HEK293T (cell line): ENCODE measurements at regions not wholly inside any gene's neighbourhood (a gene's known extent, or its start where the extent isn't known, plus 50 kb on each side); places are given as distances from the start of the nearest gene placed in this dataset.
A peak's percentile ranks its signal among the peaks of the same experiment; 100 is the strongest.

Experiments
- CTCF ChIA-PET: fragments of 350-600 bp; formaldehyde crosslinking; extraction: SDS; loops from one replicate; lab custom pipeline; 2021; ENCODE audit warnings: antibody characterized with exemption, inconsistent platforms; lab: Yijun Ruan, JAX
- POLR2A ChIA-PET: fragments of 350-600 bp; formaldehyde crosslinking; extraction: SDS; loops from one replicate; lab custom pipeline; 2020; ENCODE audit warnings: antibody characterized with exemption, inconsistent platforms; lab: Yijun Ruan, JAX
- DNase-seq: peaks from one replicate; pipeline ENCODE4 v3.0.0; 2012; ENCODE audit warnings: mixed read lengths; ENCODE audit errors: extremely low spot score
- ARNT ChIP-seq: fragments of 450-650 bp; IDR thresholded peaks from 2 replicates; pipeline ENCODE4 v1.6.1; 2017; ENCODE audit warnings: mild to moderate bottlenecking
- BHLHE40 ChIP-seq: fragments of 450-650 bp; IDR thresholded peaks from 2 replicates; pipeline ENCODE4 v1.6.1; 2016; ENCODE audit warnings: mild to moderate bottlenecking, moderate library complexity, borderline replicate concordance
- CTBP1 ChIP-seq: fragments of 450-650 bp; IDR thresholded peaks from 2 replicates; pipeline ENCODE4 v1.6.1; 2016; ENCODE audit warnings: borderline replicate concordance
- ELF4 ChIP-seq: fragments of 450-650 bp; IDR thresholded peaks from 2 replicates; pipeline ENCODE4 v1.6.1; 2017; ENCODE audit warnings: antibody characterized with exemption
- FOXA1 ChIP-seq: fragments of 450-650 bp; IDR thresholded peaks from 2 replicates; pipeline ENCODE4 v1.6.1; 2016; ENCODE audit warnings: mild to moderate bottlenecking
- FOXK2 ChIP-seq: fragments of 450-650 bp; IDR thresholded peaks from 2 replicates; pipeline ENCODE4 v1.6.1; 2016; ENCODE audit warnings: mild to moderate bottlenecking
- FOXM1 ChIP-seq: fragments of 450-650 bp; IDR thresholded peaks from 2 replicates; pipeline ENCODE4 v1.6.1; 2017; ENCODE audit warnings: mild to moderate bottlenecking, borderline replicate concordance
- HDGF ChIP-seq: fragments of 450-650 bp; IDR thresholded peaks from 2 replicates; pipeline ENCODE4 v1.6.1; 2017; ENCODE audit warnings: antibody characterized with exemption, borderline replicate concordance
- L3MBTL2 ChIP-seq: fragments of 450-650 bp; conservative IDR thresholded peaks from 2 replicates; pipeline ENCODE4 v1.6.1; 2016; ENCODE audit warnings: mild to moderate bottlenecking
- LEF1 ChIP-seq: fragments of 450-650 bp; IDR thresholded peaks from 2 replicates; pipeline ENCODE4 v1.6.1; 2017; ENCODE audit warnings: mild to moderate bottlenecking, borderline replicate concordance
- NFRKB ChIP-seq: fragments of 450-650 bp; IDR thresholded peaks from 2 replicates; pipeline ENCODE4 v1.6.1; 2016; ENCODE audit warnings: mild to moderate bottlenecking, moderate library complexity
- SP1 ChIP-seq: fragments of 450-650 bp; IDR thresholded peaks from 2 replicates; pipeline ENCODE4 v1.6.1; 2017
- SUZ12 ChIP-seq: fragments of 450-650 bp; IDR thresholded peaks from 2 replicates; pipeline ENCODE4 v1.6.1; 2016; ENCODE audit warnings: mild to moderate bottlenecking
- TARDBP ChIP-seq: fragments of 450-650 bp; IDR thresholded peaks from 2 replicates; pipeline ENCODE4 v1.6.1; 2016
- ZNF384 ChIP-seq: fragments of 450-650 bp; IDR thresholded peaks from 2 replicates; pipeline ENCODE4 v1.6.1; 2016
- TF ChIP-seq, protein P1 (sequence below): fragments of 450-650 bp; IDR thresholded peaks from 2 replicates; pipeline ENCODE4 v1.6.1; 2016

DNA sequence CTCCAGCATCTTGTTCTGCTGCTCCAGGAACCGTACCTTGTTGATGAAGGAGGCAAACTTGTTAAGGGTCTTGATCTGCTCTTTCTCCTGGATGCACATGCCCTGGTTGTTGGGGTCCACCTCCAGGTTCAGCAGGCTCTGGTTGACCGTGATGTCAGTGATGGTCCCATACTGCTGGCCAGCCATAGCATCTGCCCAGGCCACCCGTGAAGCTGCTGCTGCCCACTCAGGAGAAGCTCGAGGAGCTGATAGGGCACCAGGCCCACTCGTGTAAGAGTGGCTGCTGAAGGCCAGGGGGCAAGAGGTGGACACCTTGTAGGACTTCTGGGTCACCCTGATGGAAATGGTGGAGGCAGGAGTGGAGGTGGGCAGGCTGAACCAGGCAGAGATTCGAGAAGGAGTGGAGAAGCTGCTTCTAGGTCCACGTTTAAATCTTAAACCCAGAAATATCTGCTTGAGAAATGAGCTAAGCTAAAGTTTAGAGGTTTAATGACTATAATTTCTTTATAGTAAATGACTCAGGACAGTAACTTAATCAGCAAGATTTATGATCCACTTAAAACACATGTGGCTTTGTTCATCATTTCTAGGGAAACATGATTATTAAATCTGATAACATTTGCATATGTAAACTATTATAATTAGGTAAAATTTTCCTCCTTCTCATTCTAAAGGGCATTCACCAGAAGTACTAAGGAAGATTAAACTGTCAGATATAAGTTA, 358.7 kb upstream of the SETBP1 start:
- no peak for TF ChIP-seq L3MBTL2
- no peak for TF ChIP-seq ZNF384
- no peak for TF ChIP-seq SP1
- TF ChIP-seq ARNT, result no peak
- no peak for TF ChIP-seq CTBP1
- no peak for TF ChIP-seq NFRKB
- no peak for TF ChIP-seq FOXK2
- no peak for TF ChIP-seq LEF1
- no peak for TF ChIP-seq HDGF
- no peak for TF ChIP-seq BHLHE40
- no peak for TF ChIP-seq SUZ12
- TF ChIP-seq FOXA1, result no peak
- no peak for TF ChIP-seq FOXM1
- no peak for TF ChIP-seq ELF4
- TF ChIP-seq TARDBP, result no peak
- ChIA-PET POLR2A (no interaction called here), CTCF (no interaction called here)
- DNase-seq, result no peak

DNA sequence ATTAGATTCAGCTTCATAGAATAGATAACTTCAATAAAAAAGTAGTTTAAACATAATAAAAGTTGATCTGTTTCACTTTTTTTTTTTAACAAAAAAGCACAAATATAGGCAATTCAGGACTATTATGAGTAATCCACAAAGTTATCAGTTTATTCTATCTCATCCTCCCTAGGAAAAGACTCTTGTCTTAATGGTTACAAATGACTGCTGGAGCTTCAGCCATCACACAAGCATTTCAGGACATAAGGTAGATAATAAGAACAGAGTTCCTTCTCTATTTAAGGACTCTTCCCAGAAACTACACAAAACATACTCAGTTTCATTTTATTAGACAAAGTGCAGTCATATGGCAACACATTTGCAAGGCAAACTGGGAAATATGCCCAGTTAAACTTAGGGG, 357.6 kb upstream of the SETBP1 start:
- ChIA-PET POLR2A (no interaction called here), CTCF (no interaction called here)
- no peak for TF ChIP-seq ELF4
- no peak for TF ChIP-seq NFRKB
- TF ChIP-seq HDGF, result no peak
- TF ChIP-seq FOXA1, result no peak
- no peak for DNase-seq

DNA sequence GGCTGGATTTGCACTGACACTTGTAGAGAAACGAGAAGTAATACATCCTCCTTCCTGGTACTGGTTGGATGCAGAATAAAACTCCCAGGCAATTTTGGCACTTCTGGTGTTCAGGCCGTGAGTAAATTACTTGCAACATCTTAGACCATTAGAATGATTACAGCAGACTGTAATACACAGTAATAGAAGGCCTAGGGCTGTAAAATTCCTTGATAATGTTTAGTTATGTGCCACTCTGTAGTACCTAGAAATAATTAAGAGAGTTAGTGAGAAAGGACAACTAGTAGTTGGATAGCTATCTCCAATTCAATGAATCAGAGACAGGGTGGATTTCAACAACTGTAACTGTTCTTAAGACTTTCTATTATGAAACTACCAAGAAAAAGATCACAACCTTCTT, 356.3 kb upstream of the SETBP1 start:
- CTCF ChIA-PET, result no interaction called here
- TF ChIP-seq FOXK2 (no peak), ELF4 (no peak), NFRKB (no peak), ARNT (no peak), SP1 (no peak), LEF1 (no peak), ZNF384 (no peak), L3MBTL2 (no peak), HDGF (no peak), SUZ12 (no peak), BHLHE40 (no peak)
- TF ChIP-seq, protein P1, sequence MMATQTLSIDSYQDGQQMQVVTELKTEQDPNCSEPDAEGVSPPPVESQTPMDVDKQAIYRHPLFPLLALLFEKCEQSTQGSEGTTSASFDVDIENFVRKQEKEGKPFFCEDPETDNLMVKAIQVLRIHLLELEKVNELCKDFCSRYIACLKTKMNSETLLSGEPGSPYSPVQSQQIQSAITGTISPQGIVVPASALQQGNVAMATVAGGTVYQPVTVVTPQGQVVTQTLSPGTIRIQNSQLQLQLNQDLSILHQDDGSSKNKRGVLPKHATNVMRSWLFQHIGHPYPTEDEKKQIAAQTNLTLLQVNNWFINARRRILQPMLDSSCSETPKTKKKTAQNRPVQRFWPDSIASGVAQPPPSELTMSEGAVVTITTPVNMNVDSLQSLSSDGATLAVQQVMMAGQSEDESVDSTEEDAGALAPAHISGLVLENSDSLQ, result no peak
- no peak for DNase-seq
- POLR2A ChIA-PET, result no interaction called here

DNA sequence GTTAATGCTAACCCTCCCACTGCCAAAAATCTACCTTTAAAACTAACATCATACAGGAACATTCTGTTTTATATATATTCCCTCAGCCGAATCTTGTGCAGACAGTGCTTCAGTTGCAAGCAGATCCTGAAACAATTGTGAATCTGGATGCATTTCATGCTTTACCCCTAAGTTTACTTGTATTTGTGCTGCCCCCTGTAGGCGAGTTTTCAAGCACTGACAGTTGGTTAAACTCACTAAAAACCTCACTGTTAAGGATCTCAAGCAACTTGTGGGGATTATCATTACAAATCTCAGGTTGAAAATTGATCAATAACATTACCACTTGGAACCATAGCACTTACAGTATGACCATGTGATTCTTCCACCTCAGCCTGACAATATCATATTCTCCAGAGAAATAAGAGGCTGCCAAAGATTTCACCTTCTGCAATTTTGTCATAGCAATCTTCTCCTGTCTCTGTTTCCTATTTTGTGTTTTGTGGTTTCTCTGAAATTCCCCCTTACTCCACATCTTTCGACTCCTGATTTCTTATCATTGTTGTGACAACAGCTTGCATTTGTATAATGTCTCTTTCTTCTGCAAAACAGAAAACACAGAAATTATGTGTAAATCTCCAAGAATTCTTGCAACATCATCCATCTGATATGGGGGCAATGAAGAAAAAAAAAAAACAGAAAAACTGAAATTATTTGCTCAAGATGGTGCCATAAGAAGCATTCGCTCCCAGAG, 354.6 kb upstream of the SETBP1 start:
- DNase-seq, result peak; percentile 4
- no peak for TF ChIP-seq LEF1
- ChIA-PET POLR2A (no interaction called here), CTCF (interaction anchor here (0.7 kb wide), 1 partner anchor 259 kb away, joined by 6 read pairs; no protein-coding TSS in a partner anchor)

DNA sequence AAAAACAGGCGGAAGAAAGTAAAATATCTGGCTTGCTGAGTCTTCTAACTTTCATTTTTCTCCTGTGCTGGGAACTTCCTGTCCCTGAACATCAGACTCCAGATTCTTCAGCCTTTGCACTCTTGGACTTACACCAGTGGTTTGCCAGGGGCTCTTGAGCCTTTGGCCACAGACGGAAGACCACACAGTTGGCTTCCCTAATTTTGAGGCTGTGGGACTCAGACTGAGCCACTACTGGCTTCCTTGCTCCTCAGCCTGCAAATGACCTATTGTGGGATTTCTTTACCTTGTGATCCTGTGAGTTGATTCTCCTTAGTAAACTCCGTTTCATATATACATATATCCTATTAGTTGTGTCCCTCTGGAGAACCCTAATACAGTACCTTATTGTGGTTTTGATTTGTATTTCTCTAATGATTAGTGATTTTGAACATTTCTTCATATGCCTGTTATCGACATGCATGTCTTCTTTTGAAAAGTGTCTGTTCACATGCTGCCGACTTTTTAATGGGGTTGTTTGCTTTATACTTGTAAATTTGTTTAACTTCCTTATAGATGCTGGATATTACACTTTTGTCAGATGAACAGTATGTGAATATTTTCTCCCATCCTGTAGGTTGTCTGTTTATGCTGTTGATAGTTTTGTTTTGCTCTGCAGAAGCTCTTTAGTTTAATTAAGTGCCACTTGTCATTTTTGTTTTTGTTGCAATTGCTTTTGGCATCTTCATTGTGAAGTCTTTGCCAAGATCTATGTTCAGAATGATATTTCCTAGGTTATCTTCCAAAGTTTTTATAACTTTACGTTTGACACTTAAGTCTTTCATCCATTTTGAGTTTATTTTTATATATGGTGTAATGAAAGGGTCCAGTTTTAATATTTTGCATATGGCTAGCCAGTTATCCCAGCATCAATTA, 348.8 kb upstream of the SETBP1 start:
- POLR2A ChIA-PET, result no interaction called here
- no peak for TF ChIP-seq SP1
- TF ChIP-seq TARDBP, result no peak
- no peak for TF ChIP-seq LEF1
- TF ChIP-seq ZNF384, result no peak
- TF ChIP-seq SUZ12, result no peak
- no peak for TF ChIP-seq CTBP1
- no peak for TF ChIP-seq FOXM1
- no peak for TF ChIP-seq BHLHE40
- no peak for TF ChIP-seq FOXA1
- no peak for TF ChIP-seq L3MBTL2
- TF ChIP-seq ARNT, result no peak
- no peak for TF ChIP-seq ELF4
- TF ChIP-seq, protein P1, result no peak
- TF ChIP-seq HDGF, result no peak
- no peak for DNase-seq
- CTCF ChIA-PET, result no interaction called here

DNA sequence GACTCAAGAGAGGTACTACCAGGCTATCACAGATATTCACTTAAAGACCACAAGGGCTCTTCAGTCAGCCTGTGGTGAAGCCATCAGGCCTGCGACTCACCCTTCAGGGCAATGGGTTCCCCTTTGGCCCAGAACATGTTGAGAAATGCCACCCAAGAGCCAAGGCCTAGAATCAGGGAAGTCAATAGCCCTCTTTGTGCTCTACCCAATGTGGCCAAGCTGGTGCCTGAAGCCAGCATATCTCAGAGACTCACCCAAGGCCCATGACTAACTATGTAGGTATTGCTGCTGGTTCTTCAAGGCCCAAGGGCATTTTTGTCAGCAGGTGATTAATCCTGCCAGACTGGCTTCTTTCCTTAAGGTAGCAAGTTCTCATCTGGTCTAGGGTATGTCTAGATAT, 338.9 kb upstream of the SETBP1 start:
- ChIA-PET POLR2A (no interaction called here), CTCF (no interaction called here)
- DNase-seq, result no peak
- TF ChIP-seq HDGF, result no peak
- no peak for TF ChIP-seq NFRKB
- no peak for TF ChIP-seq LEF1
- TF ChIP-seq, protein P1, result no peak
- no peak for TF ChIP-seq FOXM1
- no peak for TF ChIP-seq CTBP1
